ENCODE measurements at regions not wholly inside any gene's neighbourhood (a gene's known extent, or its start where the extent isn't known, plus 50 kb on each side); places are given as distances from the start of the nearest gene placed in this dataset.
"Not testable (repeated sequence)": the region's sequence is repeated elsewhere in the genome, so short reads cannot be mapped to it uniquely, and the experiment has no call there.

DNA sequence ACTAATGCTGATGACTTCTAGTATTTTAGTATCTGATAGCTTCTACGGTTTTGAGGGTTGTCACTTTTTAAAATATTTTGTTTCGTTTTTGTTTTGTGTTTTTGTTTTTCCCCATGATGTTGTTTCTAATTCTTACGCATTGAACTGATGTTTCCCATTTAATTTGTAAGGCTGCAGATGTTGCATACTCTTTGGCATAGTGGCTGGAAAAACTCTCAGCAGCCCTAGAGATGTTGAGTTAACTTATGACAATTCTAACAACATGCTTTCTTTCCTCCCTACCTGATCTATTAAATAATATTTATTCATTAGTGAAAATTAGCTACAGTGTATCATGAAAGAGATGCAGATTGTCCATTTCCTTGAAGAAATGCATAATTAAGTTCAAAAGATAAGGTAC, 559.3 kb upstream of the GRM7 start:
- DNase-seq = no peak
- intact Hi-C loops (cut with DNase I) = no loop called here

DNA sequence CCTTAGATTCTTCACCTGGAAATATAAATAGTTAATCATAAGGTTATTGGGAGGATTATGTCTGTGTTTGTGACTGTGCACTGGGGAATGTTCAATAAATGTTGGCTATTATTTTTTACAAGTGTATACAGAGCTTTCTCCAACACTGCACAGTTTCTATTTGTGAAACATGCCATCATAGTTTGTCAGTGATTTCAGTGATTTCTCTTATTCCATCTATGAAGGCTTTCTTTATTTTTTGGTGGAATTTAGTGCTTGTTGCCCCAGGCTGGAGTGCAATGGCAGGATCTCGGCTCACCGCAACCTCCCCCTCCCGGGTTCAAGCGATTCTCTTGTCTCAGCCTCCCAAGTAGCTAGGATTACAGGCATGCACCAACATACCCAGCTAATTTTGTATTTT, 545.0 kb upstream of the GRM7 start:
- intact Hi-C loops (cut with DNase I) = no loop called here

DNA sequence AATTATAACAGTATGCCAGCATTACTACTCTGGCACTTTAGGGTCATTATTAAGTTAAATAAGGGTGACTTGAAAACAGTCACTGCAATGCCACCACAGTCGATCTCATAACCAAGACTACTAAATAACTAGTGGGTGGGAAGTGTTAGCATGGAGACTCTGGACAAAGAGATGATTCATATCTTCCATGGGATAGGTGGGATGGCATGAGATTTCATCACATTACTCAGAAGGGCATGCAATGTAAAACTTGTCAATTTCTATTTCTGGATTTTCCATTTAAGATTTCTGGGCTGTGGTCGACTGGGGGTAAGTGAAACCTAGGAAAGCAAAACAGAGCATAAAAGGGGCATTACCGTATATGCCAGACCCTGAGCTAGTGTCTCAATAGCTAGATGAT, 538.9 kb upstream of the GRM7 start:
- intact Hi-C loops (cut with DNase I) = no loop called here
- DNase-seq = no peak

More for the DNA sequence above, 545.0 kb upstream of the GRM7 start:
- no peak for DNase-seq

DNA sequence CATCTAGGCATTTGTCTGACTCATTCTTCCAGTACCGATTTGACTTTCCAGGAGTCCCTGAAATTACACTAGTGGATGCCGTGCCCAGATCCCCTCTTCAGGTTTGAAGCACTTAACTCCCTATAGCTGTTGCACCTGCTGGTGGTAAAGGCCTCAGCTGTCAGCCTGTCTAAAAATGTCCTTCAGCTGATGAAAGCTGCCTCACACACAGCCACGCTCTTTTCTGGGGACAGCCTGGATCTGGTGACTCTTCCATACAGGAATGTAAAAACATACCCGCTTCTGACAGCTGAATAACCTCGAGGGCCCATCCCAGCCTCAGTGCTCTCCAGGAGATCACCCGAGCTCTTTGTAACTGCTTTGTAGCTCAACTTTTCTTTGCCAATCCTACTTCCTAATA, 534.1 kb upstream of the GRM7 start:
- no peak for DNase-seq

DNA sequence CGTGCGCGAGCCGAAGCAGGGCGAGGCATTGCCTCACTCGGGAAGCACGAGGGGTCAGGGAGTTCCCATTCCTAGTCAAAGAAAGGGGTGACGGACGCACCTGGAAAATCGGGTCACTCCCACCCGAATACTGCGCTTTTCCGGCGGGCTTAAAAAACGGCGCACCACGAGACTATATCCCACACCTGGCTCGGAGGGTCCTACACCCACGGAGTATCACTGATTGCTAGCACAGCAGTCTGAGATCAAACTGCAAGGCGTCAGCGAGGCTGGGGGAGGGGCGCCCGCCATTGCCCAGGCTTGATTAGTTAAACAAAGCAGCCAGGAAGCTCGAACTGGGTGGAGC, 520.0 kb upstream of the GRM7 start:
- peak in 2 of 10 donors; percentile 33 to 39 for DNase-seq
- intact Hi-C loops (cut with DNase I) = not testable (repeated sequence)

More for the DNA sequence above, 534.1 kb upstream of the GRM7 start:
- intact Hi-C loops (cut with DNase I) = no loop called here

DNA sequence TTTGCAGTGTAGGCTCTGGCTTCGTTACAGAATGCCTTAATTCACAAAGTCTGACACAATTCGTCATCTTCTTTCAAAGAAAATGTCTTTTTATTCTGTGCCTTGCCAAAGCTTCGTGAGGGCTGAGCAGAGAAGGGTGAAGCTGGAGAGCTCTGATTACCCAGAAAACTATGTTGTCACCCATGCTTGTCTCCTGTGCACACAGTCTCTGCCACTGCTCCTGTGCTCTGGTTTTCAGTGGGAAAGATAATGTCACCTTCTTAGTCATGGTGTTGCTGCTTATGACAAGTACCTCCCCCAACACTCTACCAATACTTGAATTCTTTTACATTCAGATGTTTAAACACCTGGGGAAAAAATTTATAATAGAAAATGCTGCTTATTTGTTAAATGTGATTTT, 509.2 kb upstream of the GRM7 start:
- no peak for DNase-seq
- intact Hi-C loops (cut with DNase I) = no loop called here

DNA sequence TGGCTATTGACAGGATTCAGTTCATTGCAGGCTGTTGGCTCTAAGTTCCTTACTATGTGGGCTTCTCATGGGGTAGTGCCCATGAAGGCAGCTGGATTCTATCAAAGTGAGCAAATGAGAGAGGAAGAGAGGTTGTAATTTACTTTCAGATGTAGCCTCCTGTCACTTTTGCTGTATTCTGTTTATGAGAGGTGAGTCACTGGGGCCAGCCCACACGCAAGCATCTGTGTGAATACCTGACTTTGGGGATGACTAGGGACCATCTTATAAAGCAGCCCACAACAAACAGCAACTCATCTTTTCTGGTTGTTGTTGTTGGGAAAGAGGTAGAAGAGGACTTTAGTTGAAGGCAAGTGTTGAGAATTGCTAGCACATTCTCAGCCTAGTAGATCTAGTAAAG, 506.3 kb upstream of the GRM7 start:
- intact Hi-C loops (cut with DNase I) = no loop called here
- no peak for DNase-seq

DNA sequence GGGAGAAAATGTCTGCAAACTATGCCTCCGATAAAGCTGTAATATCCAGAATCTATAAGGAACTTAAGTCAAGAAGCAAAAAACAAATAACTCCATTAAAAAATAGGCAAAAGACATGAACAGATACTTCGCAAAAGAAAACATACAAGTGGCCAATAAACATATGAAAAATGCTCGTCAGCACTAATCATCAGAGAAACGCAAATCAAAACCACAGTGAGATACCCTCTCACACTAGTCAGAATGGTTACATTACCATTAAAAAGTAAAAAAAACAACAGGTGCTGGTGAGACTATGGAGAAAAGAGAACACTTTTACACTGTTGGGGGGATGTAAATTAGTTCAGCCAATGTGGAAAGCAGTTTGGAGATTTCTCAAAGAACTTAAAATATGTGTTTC, 498.5 kb upstream of the GRM7 start:
- DNase-seq = no peak
- intact Hi-C loops (cut with DNase I) = no loop called here

DNA sequence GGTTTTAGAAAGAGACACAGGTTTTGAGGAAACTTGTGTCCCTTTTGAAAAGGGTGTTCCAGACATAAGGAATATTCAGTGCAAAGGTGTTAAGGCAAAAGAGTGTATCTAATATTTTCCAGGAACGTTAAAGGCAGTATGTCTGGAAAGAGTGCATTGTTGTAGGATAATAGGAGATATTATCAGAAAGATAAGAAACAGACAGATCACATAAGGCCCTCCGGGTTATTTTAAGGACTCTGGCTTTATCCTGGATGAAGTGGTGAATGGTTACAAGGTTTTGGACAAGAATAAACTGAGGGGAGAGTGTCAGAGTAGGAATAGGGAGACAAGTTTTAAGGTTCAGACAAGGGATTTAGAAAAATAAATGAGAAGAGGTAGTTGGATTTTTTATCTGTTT, 493.7 kb upstream of the GRM7 start:
- intact Hi-C loops (cut with DNase I) = no loop called here
- no peak for DNase-seq

DNA sequence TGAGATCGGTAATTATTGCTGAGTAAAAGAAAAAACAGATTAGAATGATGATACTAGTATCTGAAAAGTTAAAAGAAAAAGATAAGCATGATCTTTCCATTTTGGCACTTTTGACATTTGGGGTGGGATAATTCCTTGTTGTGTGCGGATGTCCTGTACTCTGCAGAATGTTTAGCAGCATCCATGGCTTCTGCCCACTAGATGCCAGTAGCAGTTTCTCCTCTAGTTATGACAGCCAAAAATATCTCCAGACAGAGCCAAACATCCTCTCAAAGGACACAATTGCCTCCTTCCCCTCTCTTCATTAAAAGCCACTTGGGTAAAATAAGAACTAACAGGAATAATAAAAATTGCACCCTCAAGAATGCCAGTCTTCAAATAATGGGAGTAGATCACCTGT, 468.8 kb upstream of the GRM7 start:
- intact Hi-C loops (cut with DNase I) = no loop called here

DNA sequence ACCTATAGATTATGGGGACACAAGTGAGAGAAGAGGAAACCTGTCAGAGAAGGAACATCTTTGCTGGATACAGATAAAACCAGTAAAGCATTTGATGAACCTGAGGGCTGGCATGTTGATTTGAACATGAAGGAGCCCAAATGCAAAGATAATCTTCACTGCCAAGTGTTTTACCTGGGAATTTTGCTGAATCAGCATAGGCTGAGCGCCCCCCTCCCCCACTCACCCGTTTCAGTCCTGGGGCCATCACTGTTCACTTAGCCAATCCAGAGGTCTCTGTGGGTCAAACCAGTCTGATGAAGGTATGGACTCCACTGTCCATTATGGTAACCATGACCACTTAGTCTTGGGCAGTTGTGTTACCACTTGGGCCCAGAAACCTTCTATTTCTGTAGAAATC, 466.0 kb upstream of the GRM7 start:
- no peak for DNase-seq
- intact Hi-C loops (cut with DNase I) = no loop called here

More for the DNA sequence above, 468.8 kb upstream of the GRM7 start:
- no peak for DNase-seq

DNA sequence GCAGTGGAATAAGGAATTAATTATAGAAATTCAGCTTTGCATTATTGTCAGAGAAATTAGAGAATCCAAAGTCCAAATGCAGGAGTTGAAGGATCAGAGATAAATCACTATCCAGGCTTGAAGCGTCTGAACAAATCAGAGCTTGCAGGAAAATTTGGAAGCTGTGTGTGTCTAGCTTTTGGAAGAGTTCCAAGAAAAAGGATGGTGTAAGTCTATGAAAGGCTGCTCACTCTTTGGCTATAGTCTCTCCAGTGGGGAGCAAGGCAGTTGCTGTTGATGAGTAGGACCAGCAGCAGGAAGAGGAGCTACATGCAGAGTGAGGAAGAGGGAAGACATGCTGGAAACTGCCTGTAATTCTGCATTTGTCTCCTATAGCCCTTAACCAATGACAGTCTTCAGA, 464.3 kb upstream of the GRM7 start:
- no peak for DNase-seq
- intact Hi-C loops (cut with DNase I) = no loop called here

DNA sequence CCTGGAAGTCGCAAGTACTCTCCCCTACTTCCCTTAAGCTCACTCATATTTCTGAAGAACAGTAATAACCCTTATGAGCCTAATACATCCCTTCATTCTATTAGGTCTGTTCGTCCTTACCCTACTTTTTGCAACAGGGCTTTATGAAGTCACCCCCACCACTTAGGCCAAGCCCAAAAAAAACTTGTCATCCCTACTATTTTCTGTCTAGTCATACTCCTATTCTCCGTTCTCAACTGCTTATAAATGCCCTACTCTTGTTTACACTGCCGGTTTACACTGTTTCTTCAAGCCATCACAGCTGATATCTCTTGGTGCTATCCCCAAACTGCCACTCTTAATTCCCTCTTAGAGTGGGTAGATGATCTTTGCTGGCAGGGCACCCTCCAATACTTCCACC, 458.2 kb upstream of the GRM7 start:
- DNase-seq = not testable (repeated sequence)

DNA sequence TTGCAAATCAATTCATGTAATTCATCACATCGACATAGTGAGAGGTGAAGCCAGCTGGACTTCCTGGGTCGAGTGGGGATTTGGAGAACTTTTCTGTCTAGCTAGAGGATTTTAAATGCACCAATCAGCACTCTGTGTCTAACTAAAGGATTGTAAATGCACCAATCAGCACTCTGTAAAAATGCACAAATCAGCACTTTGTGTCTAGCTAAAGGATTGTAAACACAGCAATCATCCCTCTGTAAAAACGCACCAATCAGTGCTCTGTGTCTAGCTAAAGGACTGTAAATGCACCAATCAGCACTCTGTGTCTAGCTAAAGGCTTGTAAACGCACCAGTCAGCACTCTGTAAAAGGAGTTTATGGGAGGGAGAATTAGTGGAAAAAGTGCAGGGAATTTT, 454.0 kb upstream of the GRM7 start:
- intact Hi-C loops (cut with DNase I); DNase-seq: not testable (repeated sequence)

More for the DNA sequence above, 458.2 kb upstream of the GRM7 start:
- intact Hi-C loops (cut with DNase I) = not testable (repeated sequence)

DNA sequence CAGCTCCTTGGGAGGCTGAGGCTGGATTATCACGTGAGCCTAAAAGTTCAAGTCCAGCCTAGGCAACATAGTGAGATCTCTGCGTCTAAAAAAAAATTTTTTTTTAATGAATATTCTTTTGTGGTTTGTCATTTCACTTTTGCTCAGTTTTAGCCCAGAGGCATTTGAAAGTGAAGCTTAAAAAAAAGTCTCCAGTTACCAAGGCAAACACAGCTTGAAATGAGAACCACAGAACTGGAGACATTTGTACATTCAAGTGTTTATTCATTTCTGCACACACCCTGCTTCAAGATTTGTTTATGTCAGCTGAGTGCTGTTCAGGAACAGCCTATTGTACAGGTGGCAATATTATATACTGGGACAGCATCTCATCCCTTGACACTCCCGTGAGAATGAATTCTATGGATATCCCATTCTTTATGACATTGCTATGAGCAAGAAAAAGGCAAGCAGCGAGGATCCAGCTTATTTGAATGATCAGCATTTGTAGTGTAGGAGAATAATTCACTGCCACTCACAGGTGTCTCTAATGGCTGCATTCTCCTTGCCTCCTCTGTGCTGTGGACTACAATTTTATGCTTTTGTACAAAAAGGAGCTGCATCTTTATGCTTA, 444.8 kb upstream of the GRM7 start:
- no peak for DNase-seq
- intact Hi-C loops (cut with DNase I) = no loop called here

DNA sequence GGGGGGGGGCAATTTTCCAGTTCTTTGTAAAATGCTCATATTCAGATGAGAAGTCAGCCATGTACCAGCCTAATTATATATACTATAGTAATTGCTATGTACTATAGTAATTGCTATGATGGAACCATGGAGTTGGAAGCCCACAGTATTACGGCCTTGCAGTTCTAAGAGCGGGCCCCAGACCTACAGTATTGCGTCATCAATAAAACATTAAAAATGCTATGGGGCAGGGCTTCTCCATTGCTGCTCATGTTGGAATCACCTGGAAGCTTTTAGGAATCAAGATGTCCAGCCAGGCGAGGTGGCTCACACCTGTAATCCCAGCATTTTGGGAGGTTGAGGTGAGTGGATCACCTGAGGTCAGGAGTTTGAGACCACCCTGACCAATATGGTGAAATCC, 443.7 kb upstream of the GRM7 start:
- intact Hi-C loops (cut with DNase I) = no loop called here
- DNase-seq = no peak

DNA sequence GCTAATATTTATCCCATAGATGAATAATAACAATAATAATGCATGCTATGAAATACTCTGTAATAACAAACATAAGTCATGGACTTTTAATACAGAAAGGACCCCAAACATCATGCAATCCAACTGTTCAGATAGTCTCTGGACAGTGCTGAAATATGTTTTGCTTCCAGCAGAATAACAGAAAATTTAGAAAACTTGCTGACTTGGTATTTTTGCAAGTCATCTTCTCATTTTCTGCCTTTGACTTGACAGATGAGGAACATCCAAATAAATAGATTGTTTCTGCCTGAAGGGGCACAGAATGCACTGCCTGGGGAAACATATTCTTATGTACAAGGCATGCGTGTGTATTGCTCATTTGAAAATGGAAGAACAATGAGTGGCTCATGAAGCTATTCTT, 442.4 kb upstream of the GRM7 start:
- no peak for DNase-seq
- intact Hi-C loops (cut with DNase I) = no loop called here

DNA sequence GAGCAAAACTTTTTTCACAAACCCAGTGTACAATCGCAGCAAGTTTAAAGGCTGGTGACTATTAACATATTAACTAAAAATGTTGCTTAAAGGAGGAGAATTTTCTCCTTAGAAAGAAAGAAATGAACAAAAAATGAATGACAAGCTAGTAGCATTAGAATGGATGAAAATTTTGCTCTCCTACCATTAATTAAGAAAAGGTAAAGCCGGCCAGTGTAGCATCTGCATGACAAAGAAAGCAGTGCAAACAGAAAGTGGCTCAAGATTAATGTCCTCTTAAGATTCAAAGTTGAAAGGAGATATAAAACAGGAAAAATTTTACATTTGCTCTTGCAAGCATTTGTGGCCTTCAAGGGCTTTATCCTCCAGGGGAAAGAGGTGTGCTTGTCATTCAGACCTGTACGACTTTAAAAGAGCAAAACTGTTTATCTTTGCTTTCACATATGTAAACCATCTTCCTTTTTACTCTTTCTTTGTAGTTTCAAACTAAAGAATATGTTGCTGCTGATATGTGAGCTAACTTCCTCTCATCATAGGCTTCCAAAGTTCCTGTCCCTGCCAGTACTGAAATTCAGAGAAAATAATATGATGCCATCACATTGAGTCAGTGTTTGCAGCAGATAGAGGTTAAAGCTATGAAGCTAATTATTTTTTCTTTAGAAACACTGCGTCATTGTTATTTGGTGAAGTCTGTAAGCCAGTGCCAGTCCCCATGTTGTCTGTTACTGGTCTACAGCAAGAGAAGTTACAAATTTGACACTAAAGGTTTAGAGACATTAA, 439.1 kb upstream of the GRM7 start:
- no peak for DNase-seq
- intact Hi-C loops (cut with DNase I) = no loop called here

DNA sequence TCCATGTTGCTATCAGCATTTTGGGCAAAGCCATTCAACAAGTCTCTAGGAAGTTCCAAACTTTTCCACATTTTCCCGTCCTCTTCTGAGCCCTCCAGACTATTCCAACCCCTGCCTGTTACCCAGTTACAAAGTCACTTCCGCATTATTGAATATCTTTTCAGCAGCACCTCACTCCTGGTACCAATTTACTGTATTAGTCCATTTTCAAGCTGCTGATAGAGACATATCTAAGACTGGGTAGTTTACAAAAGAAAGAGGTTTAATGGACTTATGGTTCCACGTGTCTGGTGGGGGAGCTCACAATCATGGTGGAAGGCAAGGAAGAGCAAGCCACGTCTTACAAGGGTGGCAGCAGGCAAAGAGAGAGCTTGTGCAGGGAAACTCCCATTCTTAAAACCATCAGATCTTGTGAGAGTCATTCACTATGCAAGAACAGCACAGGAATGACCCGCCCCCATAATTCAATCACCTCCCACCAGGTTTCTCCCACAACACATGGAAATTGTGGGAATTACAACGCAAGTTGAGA, 435.6 kb upstream of the GRM7 start:
- DNase-seq = no peak
- intact Hi-C loops (cut with DNase I) = no loop called here

DNA sequence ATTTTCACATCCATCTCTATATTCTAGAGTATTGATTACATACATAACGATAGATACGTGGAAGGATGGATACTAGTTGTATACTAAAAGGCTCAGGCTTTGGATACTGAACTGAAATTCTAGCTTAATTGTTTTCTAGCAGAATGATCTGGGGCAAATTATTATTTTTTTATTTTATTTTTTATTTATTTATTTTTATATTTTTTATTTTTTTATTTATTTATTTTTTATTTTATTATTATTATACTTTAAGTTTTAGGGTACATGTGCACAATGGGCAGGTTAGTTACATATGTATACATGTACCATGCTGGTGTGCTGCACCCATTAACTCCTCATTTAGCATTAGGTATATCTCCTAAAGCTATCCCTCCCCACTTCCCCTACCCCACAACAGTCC, 432.6 kb upstream of the GRM7 start:
- intact Hi-C loops (cut with DNase I); DNase-seq: not testable (repeated sequence)

DNA sequence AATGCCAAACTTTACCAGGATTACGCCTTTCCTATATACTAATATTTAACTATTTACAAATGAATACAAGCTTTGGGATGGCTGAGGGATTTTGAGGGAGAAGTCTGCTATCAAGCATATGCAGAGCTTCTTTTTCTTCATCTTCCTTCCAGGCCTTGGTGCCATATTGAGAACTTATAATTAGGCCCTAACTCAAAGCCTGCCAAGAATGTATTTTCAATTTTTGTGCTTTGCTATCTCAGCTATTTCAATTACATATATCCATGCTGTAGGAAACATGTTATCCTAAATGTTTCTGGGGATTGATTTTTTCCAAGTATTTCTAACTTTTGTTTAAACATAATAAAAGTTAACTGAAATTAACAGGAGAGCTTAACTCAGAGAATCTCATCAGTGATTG, 425.0 kb upstream of the GRM7 start:
- intact Hi-C loops (cut with DNase I) = no loop called here
- DNase-seq = no peak

DNA sequence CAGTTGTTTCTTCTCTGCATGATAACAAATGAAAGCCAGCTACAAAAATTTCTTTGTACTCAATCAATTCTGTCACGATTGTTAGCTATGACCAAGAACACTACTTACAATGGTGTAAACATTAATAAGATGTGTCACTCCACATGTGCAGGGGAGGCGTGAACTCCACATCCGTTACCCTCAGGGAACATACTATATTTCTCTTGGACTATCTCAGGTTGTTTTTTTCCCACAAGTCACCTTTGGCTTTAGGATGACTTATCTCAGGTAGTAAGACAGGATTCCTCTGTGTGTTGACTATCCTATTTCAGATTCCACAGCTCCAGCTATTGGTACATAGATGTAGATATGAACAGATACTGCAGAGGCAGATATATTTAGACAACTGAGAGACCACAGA, 423.3 kb upstream of the GRM7 start:
- no peak for DNase-seq
- intact Hi-C loops (cut with DNase I) = no loop called here

Data from posterior cingulate gyrus (tissue), 11 donors.